M059J (cell line): ENCODE measurements at regions not wholly inside any gene's neighbourhood (a gene's known extent, or its start where the extent isn't known, plus 50 kb on each side); places are given as distances from the start of the nearest gene placed in this dataset.
"Not testable (repeated sequence)": the region's sequence is repeated elsewhere in the genome, so short reads cannot be mapped to it uniquely, and the experiment has no call there.

Source experiments
- DNase-seq: peaks from one replicate; pipeline ENCODE4 v3.0.0-alpha.2; 2012; ENCODE audit warnings: low read depth

DNA sequence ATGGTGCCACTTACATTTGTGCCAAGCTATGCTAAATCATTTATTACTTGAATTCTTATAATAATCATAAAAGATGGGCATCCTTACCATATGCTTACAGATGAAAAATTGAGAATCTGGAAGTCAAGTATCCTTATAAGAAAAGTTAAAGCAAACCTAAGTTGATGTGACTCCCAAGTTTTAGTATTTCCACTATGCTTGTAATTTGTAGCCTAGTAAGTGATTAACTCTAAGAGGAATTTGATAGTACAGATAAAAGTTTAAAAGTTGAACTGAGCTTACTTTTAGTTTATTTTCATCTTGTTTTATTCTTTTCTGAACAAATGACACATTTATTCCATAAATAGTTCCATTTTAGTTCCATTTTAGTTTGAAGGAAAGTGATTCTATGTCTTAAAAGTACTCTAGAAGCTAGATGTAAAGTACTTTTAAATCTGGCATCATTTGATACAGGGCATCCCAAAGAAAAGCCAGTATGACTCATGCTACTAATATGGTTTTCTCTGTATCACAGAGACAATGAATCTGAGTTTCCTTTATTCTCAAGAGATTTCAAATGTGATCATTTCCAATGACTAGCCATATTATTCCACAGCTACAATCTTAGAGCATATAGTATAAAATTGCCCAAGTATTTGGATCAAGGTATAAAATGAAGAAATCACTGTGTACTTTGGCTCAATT lies 596.0 kb downstream of the SLC16A7 start:
- DNase-seq: peak; percentile 60

DNA sequence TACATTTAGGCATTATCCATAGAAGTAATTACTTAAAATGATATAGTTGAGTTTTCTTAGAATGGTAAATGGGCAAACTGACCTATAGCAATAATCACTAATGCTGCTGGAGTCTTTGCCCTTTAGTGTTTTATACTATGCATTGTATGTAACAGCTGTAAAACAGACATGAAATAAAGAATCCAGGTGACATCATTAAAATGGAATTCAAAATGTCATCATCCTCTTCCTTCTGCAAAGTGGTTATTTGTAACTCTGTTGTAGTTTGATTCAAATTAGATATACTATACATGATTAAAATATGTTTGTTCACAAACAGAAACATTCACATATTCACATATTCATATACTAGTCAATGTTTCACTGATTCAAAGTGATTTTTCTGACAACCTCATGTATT lies 598.8 kb downstream of the SLC16A7 start:
- DNase-seq: no peak

DNA sequence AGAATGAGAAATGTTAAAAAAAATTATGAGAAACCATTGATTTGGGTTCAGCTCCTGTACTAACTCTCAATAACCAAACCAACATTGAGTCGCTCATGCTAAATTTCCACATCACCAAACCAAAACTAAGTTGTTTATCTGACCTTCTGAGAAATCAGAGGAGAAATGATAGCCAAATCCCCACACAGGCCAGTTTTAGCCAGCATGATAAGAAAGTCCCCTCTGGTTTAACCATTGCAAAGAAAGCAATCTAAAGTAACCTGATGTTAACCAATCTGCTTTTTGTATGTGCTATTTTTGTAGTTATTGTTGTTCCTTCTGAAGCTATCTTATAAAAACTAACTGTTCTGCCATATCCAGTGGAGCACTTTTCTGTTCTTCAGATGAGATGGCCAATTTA lies 599.7 kb downstream of the SLC16A7 start:
- DNase-seq: no peak

DNA sequence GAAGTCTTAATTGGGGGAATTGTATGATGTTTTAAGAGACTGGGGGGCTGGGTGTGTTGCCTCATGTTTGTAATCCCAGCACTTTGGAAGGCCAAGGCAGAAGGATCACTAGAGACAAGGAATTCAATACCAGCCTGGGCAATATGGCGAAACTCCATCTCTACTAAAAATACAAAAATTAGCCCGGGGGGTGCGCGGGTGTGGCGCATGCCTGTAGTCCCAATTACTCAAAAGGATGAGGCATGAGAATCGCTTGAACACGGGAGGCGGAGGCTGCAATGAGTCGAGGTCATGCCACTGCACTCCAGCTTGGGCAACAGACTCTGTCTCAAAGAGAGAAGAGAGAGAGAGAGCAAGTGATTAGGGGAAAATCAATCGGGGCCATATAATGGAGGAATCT lies 600.5 kb downstream of the SLC16A7 start:
- DNase-seq: no peak

DNA sequence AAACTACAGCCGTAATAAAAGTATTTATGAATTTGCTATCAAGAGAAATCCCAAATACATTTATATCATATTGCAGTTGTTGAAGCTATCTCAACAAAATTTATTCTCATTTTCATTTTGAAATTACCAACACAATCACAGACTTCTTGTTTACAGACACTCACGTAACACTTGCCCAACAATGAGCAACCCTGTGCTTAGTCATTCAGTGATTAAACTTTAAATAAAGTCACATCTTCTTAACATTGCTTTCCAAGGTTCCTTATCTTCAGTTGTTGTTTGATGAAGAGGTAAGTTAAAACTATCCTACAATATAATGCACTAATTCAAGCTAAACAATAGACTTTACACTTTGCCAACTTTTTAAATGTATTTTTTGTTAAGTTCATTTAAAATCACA lies 601.8 kb downstream of the SLC16A7 start:
- DNase-seq: peak; percentile 49

DNA sequence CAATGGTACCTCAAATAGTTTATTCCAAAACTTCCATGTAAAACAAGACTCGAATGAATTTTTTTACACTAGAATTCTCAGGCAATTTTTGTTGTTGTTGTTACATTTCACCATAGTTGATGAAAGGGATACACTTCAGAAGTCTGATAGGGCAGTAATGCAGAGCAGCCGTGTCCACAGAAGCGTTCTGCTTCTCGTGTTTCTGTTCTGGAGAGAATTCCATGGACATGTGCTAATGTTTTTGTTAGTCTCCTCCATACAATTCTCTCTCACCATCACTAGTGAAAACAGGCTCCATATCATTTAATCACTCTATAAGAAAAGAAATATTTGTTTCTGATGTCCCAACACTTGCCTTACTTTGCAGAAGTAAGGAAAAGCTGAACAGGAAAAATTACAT lies 606.1 kb downstream of the SLC16A7 start:
- no peak for DNase-seq

DNA sequence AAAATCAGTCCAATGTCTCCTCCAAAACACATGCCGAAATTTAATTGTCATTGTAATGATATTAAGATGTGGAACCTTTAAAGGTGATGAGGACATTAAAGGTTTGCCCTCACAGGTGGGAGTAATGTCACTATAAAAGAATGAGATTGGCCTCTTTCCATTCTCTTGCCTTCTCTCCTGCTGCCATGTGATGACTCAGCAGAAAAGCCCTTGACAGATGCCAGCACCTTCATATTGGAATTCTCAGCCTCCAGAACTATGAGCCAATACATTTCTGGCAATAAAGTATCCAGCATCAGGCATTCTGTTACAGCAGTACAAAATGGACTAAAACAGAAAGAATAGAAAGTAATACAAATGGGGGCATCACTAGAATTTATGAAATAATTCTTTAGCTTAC lies 609.7 kb downstream of the SLC16A7 start:
- peak; percentile 76 for DNase-seq

DNA sequence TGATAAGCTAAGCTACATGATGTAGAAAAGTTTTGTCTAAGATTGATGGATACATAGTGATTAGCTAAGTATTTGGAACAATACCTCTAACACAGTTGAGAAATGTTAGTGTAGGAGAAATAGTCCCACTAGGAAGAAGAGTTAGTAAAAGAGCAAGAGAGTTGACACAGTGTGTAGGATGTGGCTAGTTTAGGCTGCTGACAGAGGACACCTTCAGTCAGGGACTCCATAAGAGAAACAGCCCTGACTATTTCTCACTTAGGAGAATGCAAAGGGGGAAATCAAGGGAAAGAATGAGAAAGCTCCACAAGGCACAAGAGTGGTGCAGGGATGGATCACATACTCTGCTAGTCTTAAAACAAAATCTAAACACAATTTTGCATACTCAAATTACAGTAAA lies 613.7 kb downstream of the SLC16A7 start:
- DNase-seq: no peak

DNA sequence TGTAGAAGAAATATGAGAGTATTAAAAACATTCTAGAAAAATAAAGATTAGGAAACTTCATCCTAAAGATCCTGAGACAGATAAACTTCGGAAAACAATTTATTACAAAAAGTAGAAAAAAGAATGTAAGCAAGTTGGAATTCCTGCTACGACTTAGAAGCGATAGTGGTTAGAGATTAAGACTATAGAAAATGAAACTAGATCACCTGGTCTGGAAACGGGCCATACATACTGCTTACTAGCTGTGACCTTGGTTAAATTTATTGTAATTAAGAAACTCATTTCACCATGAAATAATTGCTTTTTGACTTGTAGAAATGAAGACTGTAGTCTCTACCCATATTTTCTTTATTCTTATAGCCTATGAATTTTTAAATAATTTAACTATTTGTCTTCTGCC lies 614.1 kb downstream of the SLC16A7 start:
- DNase-seq: no peak

DNA sequence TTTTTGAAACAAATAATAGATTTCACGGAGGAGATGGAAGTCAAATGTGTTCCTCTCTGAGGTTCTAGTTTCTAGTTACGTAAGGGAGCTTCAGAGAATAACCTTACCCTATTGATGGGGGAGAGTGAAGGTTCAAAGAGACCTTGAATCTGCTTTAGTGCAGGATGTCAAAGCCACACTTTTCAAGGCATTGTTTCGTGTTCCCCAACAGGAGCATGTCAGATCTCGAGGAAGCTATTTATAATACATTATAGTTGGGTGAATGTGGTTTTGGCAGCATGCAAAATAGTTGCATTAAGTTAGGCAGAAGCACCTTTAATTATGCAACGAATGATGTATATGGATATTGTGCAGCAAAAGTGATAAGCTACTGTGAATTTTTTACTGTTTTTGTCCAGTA lies 614.9 kb downstream of the SLC16A7 start:
- DNase-seq: no peak

DNA sequence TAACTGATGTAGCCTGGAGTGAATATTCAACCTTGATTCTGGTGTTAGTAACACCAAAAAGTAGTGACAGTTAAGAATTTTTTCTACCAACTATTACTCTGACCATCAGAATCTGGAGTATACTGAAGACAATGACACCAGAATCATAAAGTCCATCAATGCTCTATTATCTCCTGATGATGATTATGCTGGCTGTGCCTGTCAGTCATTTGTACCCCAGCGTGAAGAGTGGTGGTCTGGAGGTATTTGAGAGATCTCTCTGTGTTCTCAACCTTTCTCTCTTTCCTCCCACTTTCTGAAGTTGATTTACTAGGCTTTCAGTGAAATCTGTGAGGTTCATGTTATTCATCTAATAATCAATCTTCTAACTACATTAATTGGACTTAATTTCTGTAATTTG lies 615.4 kb downstream of the SLC16A7 start:
- no peak for DNase-seq

DNA sequence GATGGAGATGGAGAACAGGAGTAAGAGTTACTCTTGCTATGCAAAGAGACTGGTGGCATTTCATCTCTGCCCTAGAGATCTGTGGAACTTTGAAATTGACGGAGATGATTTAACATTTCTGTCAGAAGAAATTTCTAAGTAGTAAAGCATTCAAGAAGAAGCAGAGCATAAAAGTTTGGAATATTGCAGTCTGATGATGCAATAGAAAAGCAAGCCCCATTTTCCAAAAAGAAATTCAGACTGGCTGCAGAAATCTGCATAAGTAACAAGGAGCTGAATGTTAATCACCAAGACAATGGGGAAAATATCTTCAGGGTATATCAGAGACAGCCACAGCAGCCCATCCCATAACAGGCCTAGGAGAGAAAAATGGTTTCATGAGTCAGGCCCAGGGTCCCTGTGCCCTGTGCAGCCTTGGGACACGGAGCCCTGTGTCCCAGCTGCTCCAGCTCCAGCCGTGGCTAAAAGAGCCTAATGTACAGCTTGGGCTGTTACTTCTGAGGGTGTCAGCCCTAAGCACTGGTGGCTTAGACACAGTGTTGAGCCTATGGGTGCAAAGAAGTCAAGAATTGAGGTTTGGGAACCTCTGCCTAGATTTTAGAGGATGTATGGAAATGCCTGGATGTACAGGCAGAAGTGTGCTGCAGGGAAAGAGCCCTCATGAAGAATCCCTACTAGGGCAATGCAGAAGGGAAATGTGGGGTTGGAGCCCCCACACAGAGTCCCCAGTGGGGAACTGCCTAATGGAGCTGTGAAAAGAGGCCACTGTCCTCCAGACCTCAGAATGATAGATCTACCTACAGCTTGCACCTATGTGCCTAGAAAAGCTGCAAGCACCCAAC lies 616.6 kb downstream of the SLC16A7 start:
- no peak for DNase-seq

DNA sequence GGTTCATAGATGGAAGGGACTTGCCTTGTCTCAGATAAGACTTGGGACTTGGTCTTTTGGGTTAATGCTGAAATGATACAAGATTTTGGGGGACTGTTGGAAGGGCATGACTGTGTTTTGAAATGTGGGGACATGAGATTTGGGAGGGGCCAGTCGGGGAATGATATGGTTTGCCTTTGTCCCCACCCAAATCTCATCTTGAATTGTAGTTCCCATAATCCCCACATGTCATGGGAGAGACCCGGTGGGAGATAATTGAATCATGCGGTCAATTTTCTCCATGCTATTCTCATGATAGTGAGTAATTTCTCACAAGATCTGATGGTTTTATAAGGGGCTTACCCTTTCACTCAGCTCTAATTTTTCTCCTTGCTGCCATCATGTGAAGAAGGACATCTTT lies 617.4 kb downstream of the SLC16A7 start:
- not testable (repeated sequence) for DNase-seq

DNA sequence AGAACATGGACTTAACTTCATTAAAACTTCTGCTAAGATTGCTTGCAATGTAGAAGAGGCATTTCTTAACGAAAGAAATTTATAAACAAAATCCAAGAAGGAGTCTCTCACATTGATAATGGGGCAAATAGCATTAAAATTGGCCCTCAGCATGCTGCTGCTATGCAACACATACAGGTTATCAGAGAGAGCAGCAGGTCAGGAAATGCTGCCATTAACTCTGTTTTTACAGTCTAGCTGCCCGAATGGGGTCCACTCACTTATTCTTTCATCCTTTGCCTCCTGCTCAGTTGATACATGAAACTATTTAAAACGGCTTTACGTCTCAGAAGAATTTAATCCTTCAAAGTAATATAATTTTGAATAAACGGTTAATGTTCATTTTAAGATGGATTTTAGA lies 620.4 kb downstream of the SLC16A7 start:
- DNase-seq: no peak

DNA sequence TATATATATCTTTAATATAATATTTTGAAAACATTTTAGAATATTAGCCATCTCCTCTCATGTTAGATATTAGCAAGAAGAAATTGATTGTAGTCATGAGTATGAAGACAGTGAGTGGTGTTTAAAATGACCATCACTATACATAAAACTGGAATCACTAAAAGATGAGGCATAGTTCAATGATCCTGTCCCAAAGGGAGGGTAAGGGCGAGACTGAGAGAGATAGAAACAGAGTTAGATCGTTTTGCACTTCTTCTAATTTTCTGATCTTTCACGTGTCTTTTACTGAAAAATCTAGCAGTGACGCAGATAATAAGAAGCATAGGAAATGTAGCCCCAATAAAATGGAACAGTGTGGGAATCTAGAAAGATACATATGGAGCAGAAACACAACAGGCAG lies 627.4 kb downstream of the SLC16A7 start:
- DNase-seq: no peak

DNA sequence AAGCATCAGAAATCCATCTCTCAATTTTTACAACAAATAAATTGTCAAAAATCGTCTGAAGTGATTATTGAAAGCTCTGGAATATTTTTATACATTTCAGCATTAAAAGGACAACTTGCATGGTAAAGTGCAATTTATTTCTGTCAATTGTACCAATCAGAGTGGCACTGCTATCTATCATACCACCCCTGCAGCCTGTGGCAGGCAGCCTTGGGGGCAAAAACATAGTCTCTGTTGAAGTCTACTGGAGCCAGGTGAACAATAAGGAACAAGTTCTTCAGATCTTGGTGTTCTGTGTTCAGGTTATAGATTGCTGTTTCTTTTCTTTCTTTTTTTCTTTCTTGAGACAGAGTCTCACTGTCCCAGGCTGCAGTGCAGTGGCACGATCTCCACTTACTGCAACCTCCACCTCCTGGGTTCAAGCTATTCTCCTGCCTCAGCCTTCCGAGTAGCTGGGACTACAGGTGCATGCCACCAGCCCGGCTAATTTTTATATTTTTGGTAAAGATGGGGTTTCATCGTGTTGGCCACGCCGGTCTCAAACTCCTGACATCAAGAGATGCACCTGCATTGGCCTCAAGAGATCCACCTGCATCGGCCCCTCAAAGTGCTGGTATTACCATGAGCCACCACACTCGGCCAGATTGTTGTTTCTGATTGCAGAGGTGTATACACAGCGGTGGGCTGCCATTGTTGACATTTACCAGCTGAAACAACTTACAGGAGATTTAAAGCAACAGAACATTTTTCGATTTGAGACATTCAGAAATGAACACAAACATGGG lies 629.6 kb downstream of the SLC16A7 start:
- DNase-seq: no peak

DNA sequence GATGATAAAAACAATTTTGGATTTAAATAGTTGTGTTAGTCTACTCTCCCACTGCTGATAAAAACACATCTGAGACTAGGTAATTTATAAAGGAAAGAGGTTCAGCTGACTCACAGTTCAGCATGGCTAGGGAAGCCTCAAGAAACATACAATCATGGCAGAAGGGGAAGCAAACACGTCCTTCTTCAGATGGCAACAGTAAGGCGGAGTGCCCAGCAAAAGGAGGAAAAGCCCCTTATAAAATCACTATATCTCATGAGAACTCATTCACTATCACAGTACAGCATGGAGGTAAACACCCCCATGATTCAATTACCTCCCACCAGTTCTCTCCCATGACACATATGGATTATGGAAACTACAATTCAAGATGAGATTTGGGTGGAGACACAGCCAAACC lies 632.1 kb downstream of the SLC16A7 start:
- DNase-seq: no peak

DNA sequence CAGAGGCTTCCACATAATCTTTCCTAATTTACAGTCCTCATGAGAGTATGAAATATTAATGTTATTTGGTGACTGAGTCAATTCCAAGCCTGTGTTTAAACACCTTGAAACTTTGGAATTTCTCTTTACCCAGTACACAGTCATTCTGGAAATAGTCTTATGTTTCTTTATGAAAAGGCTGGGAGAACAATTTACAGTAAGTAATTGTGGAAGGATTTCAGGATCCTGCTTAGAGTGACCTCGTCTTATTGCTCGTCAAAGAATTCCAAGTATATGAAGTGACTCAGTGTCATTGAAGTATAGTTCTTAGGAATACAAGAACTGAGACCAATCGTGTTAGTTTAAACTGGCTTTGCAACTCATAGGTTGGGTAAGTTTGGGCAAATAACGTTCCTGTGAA lies 634.2 kb downstream of the SLC16A7 start:
- DNase-seq: peak; percentile 13

DNA sequence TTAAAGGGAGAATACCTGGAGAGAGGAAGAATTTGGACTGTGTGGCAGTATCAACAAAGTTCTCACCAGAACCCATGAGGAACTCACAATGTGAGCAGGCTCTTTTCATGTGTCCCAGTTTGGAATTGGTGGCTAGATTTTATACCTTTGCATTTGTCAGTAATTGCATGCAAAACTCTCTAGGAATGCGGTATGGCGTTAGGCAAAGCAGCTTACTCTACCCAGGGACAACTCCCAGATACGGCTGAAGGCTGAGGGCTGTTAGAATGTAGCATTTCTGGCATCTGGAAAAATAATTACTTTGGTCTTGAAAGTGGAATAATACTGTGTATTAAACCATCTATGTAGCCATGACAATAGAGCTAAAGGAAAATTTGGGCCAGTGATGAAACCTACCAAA lies 635.5 kb downstream of the SLC16A7 start:
- DNase-seq: no peak

DNA sequence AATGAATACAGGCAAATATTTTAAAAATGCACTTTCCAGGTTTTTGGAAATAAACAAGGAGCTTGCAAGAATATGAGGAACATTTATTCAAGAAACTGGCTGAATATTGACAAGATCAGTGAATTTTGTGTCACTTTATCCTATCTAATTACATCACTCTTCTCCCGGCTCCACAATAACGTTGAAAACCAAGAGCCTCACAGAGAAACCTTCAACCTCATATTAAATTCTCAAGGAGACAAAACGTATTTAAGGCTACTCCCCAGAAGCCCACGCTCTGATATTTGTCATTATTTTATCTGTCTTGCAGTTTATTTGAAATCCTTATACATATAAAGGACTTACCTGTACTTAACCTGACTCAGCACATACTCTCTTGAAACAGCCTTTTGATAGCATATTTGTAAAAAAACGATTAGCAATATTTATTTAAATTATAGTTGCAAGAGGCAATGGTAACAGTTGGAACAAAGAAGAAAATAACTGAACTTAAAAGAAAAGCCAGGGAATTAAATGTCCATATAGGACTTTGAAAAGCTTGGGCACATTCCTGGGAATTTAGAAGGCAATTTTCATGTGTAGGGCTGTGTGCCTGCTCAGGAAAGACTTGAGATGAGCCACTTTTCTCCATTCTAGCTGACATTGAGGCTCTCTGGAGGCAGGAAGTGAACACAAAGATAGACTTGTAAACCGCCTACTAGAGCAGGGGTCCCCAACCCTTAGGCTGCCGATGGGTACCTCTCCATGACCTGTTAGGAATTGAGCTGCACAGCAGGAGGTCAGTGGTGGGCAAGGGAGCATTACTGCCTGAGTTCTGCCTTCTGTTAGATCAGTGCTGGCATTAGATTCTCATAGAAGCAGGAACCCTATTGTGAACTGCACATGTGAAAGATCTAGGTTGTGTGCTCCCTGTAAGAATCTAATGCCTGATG lies 636.4 kb downstream of the SLC16A7 start:
- DNase-seq: no peak

DNA sequence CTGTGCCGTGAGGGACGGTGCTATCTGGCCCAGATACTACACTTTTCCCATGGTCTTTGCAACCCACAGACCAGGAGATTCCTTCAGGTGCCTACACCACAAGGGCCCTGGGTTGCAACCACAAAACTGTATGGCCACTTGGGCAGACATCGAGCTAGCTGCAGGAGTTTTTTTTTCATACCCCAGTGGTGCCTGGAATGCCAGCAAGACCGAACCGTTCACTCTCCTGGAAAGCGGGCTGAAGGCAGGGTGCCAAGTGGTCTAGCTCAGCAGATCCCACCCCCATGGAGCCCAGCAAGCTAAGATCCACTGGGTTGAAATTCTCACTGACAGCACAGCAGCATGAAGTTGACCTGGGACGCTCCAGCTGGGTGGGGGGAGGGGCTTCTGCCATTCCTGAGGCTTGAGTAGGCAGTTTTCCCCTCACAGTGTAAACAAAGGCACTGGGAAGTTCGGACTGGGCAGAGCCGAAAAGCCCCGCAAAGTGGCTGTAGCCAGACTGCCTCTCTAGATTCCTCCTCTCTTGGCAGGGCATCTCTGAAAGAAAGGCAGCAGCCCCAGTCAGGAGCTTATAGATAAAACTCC lies 638.9 kb downstream of the SLC16A7 start:
- peak; percentile 52 for DNase-seq
